ENCODE measurements at regions not wholly inside any gene's neighbourhood (a gene's known extent, or its start where the extent isn't known, plus 50 kb on each side); places are given as distances from the start of the nearest gene placed in this dataset.

- H3K4me3 ChIP-seq (ENCODE audit: low read depth, low read length): no peak overlapping the region
- no peak overlapping the region for H3K27ac ChIP-seq (ENCODE audit: low read depth)
- WGBS: 92% methylated on average over 12 of the region's 12 CpGs
- DNase-seq (ENCODE audit: extremely low spot score): no peak
- H3K36me3 ChIP-seq (ENCODE audit: insufficient read depth): no peaks in the 10 kb centered on the region
- H3K4me1 ChIP-seq (ENCODE audit: insufficient read depth): peaks cover 2% of the 10 kb centered on the region
Observed at GRCh38 chr2:216553482-216554240, 55.0 kb downstream of the RPL37A start.

- no peak for DNase-seq (ENCODE audit: extremely low spot score)
- H3K4me1 ChIP-seq (ENCODE audit: insufficient read depth): peaks cover 2% of the 10 kb centered on the region
- H3K36me3 ChIP-seq (ENCODE audit: insufficient read depth): no peaks in the 10 kb centered on the region
- H3K27ac ChIP-seq (ENCODE audit: low read depth): no peak overlapping the region
- no peak overlapping the region for H3K4me3 ChIP-seq (ENCODE audit: low read depth, low read length)
- 91% methylated on average over 3 of the region's 3 CpGs for WGBS
Observed at GRCh38 chr2:216554286-216554685, 55.6 kb downstream of the RPL37A start.

- Histone ChIP-seq H3K36me3 (ENCODE audit: insufficient read depth) (no peaks in the 10 kb centered on the region), H3K27ac (ENCODE audit: low read depth) (no peak overlapping the region), H3K4me3 (ENCODE audit: low read depth, low read length) (no peak overlapping the region), H3K4me1 (ENCODE audit: insufficient read depth) (peaks cover 2% of the 10 kb centered on the region)
- 68% methylated on average over 1 of the region's 1 CpG for WGBS
- DNase-seq (ENCODE audit: extremely low spot score): no peak
Observed at GRCh38 chr2:216554755-216555154, 56.1 kb downstream of the RPL37A start.

GRCh38 chr2:216555274-216555673 lies 56.6 kb downstream of the RPL37A start:
- DNase-seq (ENCODE audit: extremely low spot score): no peak
- no peak overlapping the region for H3K27ac ChIP-seq (ENCODE audit: low read depth)
- H3K4me3 ChIP-seq (ENCODE audit: low read depth, low read length): no peak overlapping the region
- peaks cover 2% of the 10 kb centered on the region for H3K4me1 ChIP-seq (ENCODE audit: insufficient read depth)
- H3K36me3 ChIP-seq (ENCODE audit: insufficient read depth): no peaks in the 10 kb centered on the region
- WGBS: 46% methylated on average over 6 of the region's 6 CpGs

- 90% methylated on average over 2 of the region's 2 CpGs for WGBS
- DNase-seq (ENCODE audit: extremely low spot score): no peak
- Histone ChIP-seq H3K4me3 (ENCODE audit: low read depth, low read length) (no peak overlapping the region), H3K27ac (ENCODE audit: low read depth) (no peak overlapping the region), H3K36me3 (ENCODE audit: insufficient read depth) (no peaks in the 10 kb centered on the region), H3K4me1 (ENCODE audit: insufficient read depth) (no peaks in the 10 kb centered on the region)
Observed at GRCh38 chr2:216556202-216556601, 57.6 kb downstream of the RPL37A start.

- Histone ChIP-seq H3K27ac (ENCODE audit: low read depth) (no peak overlapping the region), H3K36me3 (ENCODE audit: insufficient read depth) (no peaks in the 10 kb centered on the region), H3K4me1 (ENCODE audit: insufficient read depth) (no peaks in the 10 kb centered on the region), H3K4me3 (ENCODE audit: low read depth, low read length) (no peak overlapping the region)
- WGBS: 78% methylated on average over 7 of the region's 7 CpGs
- no peak for DNase-seq (ENCODE audit: extremely low spot score)
Observed at GRCh38 chr2:216557413-216557812, 58.8 kb downstream of the RPL37A start.

DNA sequence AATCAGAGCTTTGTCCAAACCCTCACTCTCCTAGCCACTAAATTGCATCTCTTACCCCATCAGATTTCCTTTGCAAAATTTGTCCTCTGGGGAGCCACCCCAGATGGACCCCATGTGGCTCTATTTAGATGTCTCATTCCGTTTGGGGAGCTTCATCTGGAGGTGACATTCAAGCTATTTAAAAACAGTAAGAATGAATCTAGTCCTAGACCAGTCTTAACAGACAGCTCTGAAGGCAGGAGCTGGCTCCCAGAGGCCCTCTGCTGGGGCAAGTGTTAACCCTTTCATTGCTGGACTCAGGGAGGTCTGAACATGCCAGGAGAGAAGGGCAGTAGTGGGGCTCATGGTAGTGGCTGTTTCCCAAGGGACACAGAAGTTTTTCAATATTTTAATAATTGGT lies 59.2 kb downstream of the RPL37A start:
- no peaks in the 10 kb centered on the region for H3K4me1 ChIP-seq (ENCODE audit: insufficient read depth)

DNA sequence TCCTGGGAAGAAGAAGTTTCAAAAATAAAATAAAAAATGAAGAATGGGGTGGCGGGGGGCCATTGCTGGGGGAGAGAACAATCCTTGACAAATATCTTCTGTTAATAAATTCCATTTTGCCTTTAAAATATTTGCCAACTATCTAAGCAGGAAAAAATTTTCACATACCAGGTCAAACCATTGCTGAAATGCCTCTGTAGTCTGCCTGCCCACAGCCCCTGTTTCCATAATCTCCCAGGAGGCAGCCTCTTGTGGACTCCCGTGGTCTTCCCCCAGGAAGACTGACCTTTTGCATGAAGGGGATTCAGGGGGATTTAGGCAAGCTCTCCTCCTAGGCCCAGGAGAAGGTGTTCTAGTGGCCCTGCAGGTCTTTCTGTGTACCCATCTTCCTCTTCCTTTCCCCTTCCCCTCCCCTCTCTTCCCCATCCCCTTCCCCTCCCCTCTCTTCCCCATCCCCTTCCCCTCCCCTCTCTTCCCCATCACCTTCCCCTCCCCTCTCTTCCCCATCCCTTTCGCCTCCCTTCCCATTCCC lies 61.0 kb downstream of the RPL37A start:
- no peaks in the 10 kb centered on the region for H3K4me1 ChIP-seq (ENCODE audit: insufficient read depth)

More for the DNA sequence above, 59.2 kb downstream of the RPL37A start:
- H3K4me3 ChIP-seq (ENCODE audit: low read depth, low read length): no peak overlapping the region
- WGBS: 77% methylated on average over 1 of the region's 1 CpG
- no peak overlapping the region for H3K27ac ChIP-seq (ENCODE audit: low read depth)
- no peaks in the 10 kb centered on the region for H3K36me3 ChIP-seq (ENCODE audit: insufficient read depth)
- no peak for DNase-seq (ENCODE audit: extremely low spot score)

DNA sequence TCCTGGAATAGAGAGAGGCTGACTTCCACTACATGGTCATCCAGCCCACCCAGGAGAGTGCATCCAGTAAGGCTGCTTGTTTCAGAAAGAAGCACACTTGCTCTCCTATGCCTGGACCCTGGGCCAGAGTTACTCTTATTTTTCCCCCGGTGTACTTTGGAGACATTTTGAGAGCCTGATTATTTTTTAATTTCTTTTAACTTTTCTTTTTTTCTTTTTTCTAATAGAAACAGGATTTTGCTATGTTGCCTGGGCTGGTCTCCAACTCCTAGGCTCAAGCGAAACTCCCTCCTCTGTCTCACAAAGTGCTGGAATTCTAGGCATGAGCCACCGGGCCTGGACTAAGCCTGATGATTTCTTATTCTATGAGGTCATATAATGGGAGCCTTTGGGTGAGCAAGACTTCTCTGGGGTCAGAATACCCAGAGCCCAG lies 62.2 kb downstream of the RPL37A start:
- H3K4me3 ChIP-seq (ENCODE audit: low read depth, low read length): no peak overlapping the region
- H3K36me3 ChIP-seq (ENCODE audit: insufficient read depth): no peaks in the 10 kb centered on the region
- DNase-seq (ENCODE audit: extremely low spot score): no peak
- 20% methylated on average over 3 of the region's 3 CpGs for WGBS
- no peaks in the 10 kb centered on the region for H3K4me1 ChIP-seq (ENCODE audit: insufficient read depth)
- no peak overlapping the region for H3K27ac ChIP-seq (ENCODE audit: low read depth)

More for the DNA sequence above, 61.0 kb downstream of the RPL37A start:
- no peak for DNase-seq (ENCODE audit: extremely low spot score)
- 75% methylated on average over 3 of the region's 3 CpGs for WGBS
- no peak overlapping the region for H3K27ac ChIP-seq (ENCODE audit: low read depth)
- H3K4me3 ChIP-seq (ENCODE audit: low read depth, low read length): no peak overlapping the region
- H3K36me3 ChIP-seq (ENCODE audit: insufficient read depth): no peaks in the 10 kb centered on the region

DNA sequence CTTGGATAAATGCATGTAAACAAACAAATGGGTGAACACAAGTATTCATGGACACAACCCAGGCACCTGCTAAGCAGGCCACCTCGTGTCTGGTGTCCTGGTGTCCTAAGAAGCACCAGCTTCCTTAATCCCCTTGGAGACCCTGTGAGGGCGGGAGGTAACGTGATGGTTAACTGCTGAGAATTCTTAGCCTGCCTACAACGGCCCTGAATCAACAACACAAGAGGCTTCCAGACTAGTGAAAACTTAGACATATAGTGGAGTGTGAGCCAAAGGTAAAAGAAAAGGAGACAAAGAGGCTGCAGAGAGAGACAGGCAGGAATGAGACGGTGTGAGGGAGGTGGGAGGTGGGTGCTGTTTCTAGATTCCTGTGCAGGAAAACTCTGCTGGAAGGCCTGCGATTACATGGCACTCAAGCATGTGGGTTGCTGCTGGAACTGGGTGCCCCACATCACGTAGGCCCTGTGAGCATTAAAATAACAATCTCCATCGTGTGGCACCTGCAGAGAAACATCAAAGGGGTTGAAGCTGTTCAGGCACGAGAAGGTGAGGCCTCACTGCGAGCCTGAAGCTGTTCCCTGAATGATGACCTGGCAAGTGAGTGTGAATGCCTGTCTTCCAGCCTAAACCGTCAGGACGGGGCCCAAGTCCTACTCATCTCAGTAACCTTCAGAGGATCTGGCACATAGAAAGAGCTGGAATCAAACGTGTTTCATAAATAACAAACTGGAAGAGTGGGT lies 64.2 kb downstream of the RPL37A start:
- Histone ChIP-seq H3K4me3 (ENCODE audit: low read depth, low read length) (no peak overlapping the region), H3K36me3 (ENCODE audit: insufficient read depth) (no peaks in the 10 kb centered on the region), H3K27ac (ENCODE audit: low read depth) (no peak overlapping the region), H3K4me1 (ENCODE audit: insufficient read depth) (no peaks in the 10 kb centered on the region)
- 75% methylated on average over 13 of the region's 13 CpGs for WGBS
- DNase-seq (ENCODE audit: extremely low spot score): no peak

GRCh38 chr2:216563646-216564045 lies 65.0 kb downstream of the RPL37A start:
- H3K36me3 ChIP-seq (ENCODE audit: insufficient read depth): no peaks in the 10 kb centered on the region
- H3K27ac ChIP-seq (ENCODE audit: low read depth): no peak overlapping the region
- 85% methylated on average over 7 of the region's 7 CpGs for WGBS
- H3K4me3 ChIP-seq (ENCODE audit: low read depth, low read length): no peak overlapping the region
- DNase-seq (ENCODE audit: extremely low spot score): no peak
- H3K4me1 ChIP-seq (ENCODE audit: insufficient read depth): no peaks in the 10 kb centered on the region

DNA sequence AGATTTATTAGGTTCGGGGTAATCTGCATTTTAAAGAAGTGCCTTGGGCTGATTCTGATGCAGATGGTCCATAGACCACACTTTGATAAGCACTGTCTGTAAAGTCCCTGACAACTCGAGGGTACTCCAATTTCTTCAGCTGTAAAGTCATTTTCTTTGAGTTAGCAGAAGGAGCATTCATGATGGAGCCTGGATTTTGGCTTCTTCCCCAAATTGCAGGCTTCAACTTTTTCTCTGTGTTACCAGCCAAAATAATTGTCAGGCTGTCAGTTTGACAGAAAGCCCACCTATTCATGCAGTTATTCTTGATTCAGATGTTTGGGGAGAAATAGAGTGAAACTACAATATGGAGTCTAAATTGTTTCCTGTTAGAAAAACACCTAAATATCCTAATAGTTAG lies 66.0 kb downstream of the RPL37A start:
- no peaks in the 10 kb centered on the region for H3K36me3 ChIP-seq (ENCODE audit: insufficient read depth)
- no peak for DNase-seq (ENCODE audit: extremely low spot score)
- no peak overlapping the region for H3K27ac ChIP-seq (ENCODE audit: low read depth)
- no peaks in the 10 kb centered on the region for H3K4me1 ChIP-seq (ENCODE audit: insufficient read depth)
- H3K4me3 ChIP-seq (ENCODE audit: low read depth, low read length): no peak overlapping the region
- 73% methylated on average over 2 of the region's 2 CpGs for WGBS

DNA sequence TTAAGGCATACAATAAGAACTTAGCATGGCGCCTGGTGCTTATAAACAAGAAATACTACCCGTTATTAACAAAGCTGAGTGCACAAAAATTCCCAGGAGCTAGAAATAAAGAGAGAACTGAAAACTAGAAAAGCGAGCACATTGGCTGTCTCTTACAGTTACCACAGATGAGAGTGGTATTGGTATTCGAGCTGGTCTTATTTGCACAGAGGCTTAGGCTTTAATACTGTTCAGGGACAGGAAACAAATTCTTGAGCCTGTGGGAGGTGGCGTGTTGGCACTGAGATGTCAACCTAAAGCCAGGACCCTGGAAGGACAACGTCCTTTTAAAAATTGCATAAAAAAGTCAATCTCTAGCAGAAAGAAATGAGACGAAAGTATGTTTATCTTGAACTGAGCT lies 67.3 kb upstream of the IGFBP2 start:
- Histone ChIP-seq H3K4me3 (ENCODE audit: low read depth, low read length) (no peak overlapping the region), H3K4me1 (ENCODE audit: insufficient read depth) (no peaks in the 10 kb centered on the region), H3K36me3 (ENCODE audit: insufficient read depth) (no peaks in the 10 kb centered on the region), H3K27ac (ENCODE audit: low read depth) (no peak overlapping the region)
- WGBS: 81% methylated on average over 7 of the region's 7 CpGs
- no peak for DNase-seq (ENCODE audit: extremely low spot score)

GRCh38 chr2:216568576-216568975 lies 64.6 kb upstream of the IGFBP2 start:
- no peak for DNase-seq (ENCODE audit: extremely low spot score)
- H3K36me3 ChIP-seq (ENCODE audit: insufficient read depth): no peaks in the 10 kb centered on the region
- WGBS: 81% methylated on average over 3 of the region's 3 CpGs
- no peaks in the 10 kb centered on the region for H3K4me1 ChIP-seq (ENCODE audit: insufficient read depth)
- H3K27ac ChIP-seq (ENCODE audit: low read depth): no peak overlapping the region
- H3K4me3 ChIP-seq (ENCODE audit: low read depth, low read length): no peak overlapping the region
